H9 (cell line): ENCODE measurements at regions not wholly inside any gene's neighbourhood (a gene's known extent, or its start where the extent isn't known, plus 50 kb on each side); places are given as distances from the start of the nearest gene placed in this dataset.

Experiments used
- DNase-seq: peaks from one replicate; pipeline ENCODE4 v3.0.0-alpha.2; 2017
- H2AFZ ChIP-seq: one replicate; pipeline ENCODE4 v1.6.1; 2013; ENCODE audit warnings: mild to moderate bottlenecking, low read length, control low read depth, moderate library complexity
- H2AK5ac ChIP-seq: 2 replicates; pipeline ENCODE4 v1.6.1; 2013; ENCODE audit warnings: low read length, control low read depth, mixed read lengths; ENCODE audit not compliant: insufficient read length
- H2BK120ac ChIP-seq: one replicate; pipeline ENCODE4 v1.6.1; 2013; ENCODE audit warnings: low read depth, mild to moderate bottlenecking, low read length, control low read depth, inconsistent platforms; ENCODE audit not compliant: poor library complexity, severe bottlenecking
- H2BK12ac ChIP-seq: 2 replicates; pipeline ENCODE4 v1.6.1; 2013; ENCODE audit warnings: low read length, control low read depth, mixed read lengths, low read depth; ENCODE audit not compliant: insufficient read length
- H2BK15ac ChIP-seq: 2 replicates; pipeline ENCODE4 v1.6.1; 2013; ENCODE audit warnings: low read depth, low read length, control low read depth
- H2BK20ac ChIP-seq: one replicate; pipeline ENCODE4 v1.6.1; 2013; ENCODE audit warnings: low read depth, mild to moderate bottlenecking, low read length, control low read depth, inconsistent platforms; ENCODE audit not compliant: poor library complexity, severe bottlenecking
- H2BK5ac ChIP-seq: 2 replicates; pipeline ENCODE4 v1.6.1; 2013; ENCODE audit warnings: low read length, control low read depth, mixed read lengths; ENCODE audit not compliant: insufficient read length
- H3K14ac ChIP-seq: 2 replicates; pipeline ENCODE4 v1.6.1; 2013; ENCODE audit warnings: low read length, control low read depth; ENCODE audit not compliant: insufficient read depth
- H3K18ac ChIP-seq: 2 replicates; pipeline ENCODE4 v1.6.1; 2013; ENCODE audit warnings: low read depth, mild to moderate bottlenecking, mixed read lengths, low read length, control low read depth; ENCODE audit not compliant: insufficient read length
- H3K23ac ChIP-seq: 2 replicates; pipeline ENCODE4 v1.6.1; 2013; ENCODE audit warnings: low read length, control low read depth, mixed read lengths, low read depth; ENCODE audit not compliant: insufficient read length
- H3K23me2 ChIP-seq: 2 replicates; pipeline ENCODE4 v1.6.1; 2013; ENCODE audit warnings: low read depth, mild to moderate bottlenecking, mixed read lengths, low read length, control low read depth; ENCODE audit not compliant: insufficient read length, poor library complexity, severe bottlenecking
- H3K27ac ChIP-seq: 2 replicates; pipeline ENCODE4 v1.5.1; 2013; ENCODE audit warnings: low read length, control low read depth, mixed read lengths, low read depth; ENCODE audit not compliant: insufficient read length
- H3K27me3 ChIP-seq: 2 replicates; pipeline ENCODE4 v1.6.1; 2013; ENCODE audit warnings: low read length, control low read depth, inconsistent platforms; ENCODE audit not compliant: insufficient read depth
- H3K4ac ChIP-seq: 2 replicates; pipeline ENCODE4 v1.6.1; 2013; ENCODE audit warnings: low read depth, mild to moderate bottlenecking, control low read depth, inconsistent platforms, low read length, moderate library complexity
- H3K4me1 ChIP-seq: 2 replicates; pipeline ENCODE4 v1.6.1; 2013; ENCODE audit warnings: low read length, control low read depth, inconsistent platforms; ENCODE audit not compliant: insufficient read depth
- H3K4me2 ChIP-seq: 2 replicates; pipeline ENCODE4 v1.6.1; 2013; ENCODE audit warnings: low read length, control low read depth, mixed read lengths; ENCODE audit not compliant: insufficient read length, insufficient read depth
- H3K56ac ChIP-seq: 2 replicates; pipeline ENCODE4 v1.6.1; 2013; ENCODE audit warnings: low read depth, mild to moderate bottlenecking, mixed read lengths, low read length, control low read depth; ENCODE audit not compliant: insufficient read length
- H3K79me1 ChIP-seq: 2 replicates; pipeline ENCODE4 v1.6.1; 2013; ENCODE audit warnings: low read depth, mild to moderate bottlenecking, moderate library complexity, low read length, control low read depth, inconsistent platforms; ENCODE audit not compliant: insufficient read depth, poor library complexity, severe bottlenecking
- H3K79me2 ChIP-seq: 2 replicates; pipeline ENCODE4 v1.6.1; 2013; ENCODE audit warnings: low read length, control low read depth, inconsistent platforms; ENCODE audit not compliant: insufficient read depth
- H3K9ac ChIP-seq: 2 replicates; pipeline ENCODE4 v1.6.1; 2013; ENCODE audit warnings: low read length, control low read depth, mixed read lengths; ENCODE audit not compliant: insufficient read length; ENCODE audit errors: extremely low read depth
- H3K9me3 ChIP-seq: one replicate; pipeline ENCODE4 v1.6.1; 2013; ENCODE audit warnings: low read depth, low read length, inconsistent platforms; ENCODE audit not compliant: control insufficient read depth
- H3T11ph ChIP-seq: one replicate; pipeline ENCODE4 v1.6.1; 2013; ENCODE audit warnings: mild to moderate bottlenecking, low read length, control low read depth, inconsistent platforms
- H4K20me1 ChIP-seq: one replicate; pipeline ENCODE4 v1.6.1; 2013; ENCODE audit not compliant: control insufficient read depth, insufficient read length, insufficient read depth
- H4K5ac ChIP-seq: 2 replicates; pipeline ENCODE4 v1.6.1; 2013; ENCODE audit warnings: low read depth, mild to moderate bottlenecking, mixed read lengths, low read length, control low read depth; ENCODE audit not compliant: insufficient read length
- H4K8ac ChIP-seq: replicated peaks from 2 replicates; pipeline ENCODE4 v1.6.1; 2013; ENCODE audit warnings: low read length, control low read depth, mixed read lengths, low read depth; ENCODE audit not compliant: insufficient read length
- H4K91ac ChIP-seq: 2 replicates; pipeline ENCODE4 v1.6.1; 2013; ENCODE audit warnings: low read depth, mild to moderate bottlenecking, moderate library complexity, mixed read lengths, low read length, control low read depth; ENCODE audit not compliant: insufficient read length
- H3K27ac Mint-ChIP-seq, 3 experiments: 2 replicates in 2 of 3; 3 replicates in 1 of 3; pipeline ENCODE4 v1.8.0; 2020 to 2021; ENCODE audit warnings: mixed read lengths in 3 of 3, mild to moderate bottlenecking in 1 of 3, moderate library complexity in 1 of 3
- H3K27me3 Mint-ChIP-seq: 2 replicates; pipeline ENCODE4 v1.8.0; 2021; ENCODE audit warnings: low read depth, mild to moderate bottlenecking, moderate library complexity, mixed read lengths
- H3K36me3 Mint-ChIP-seq, 3 experiments: 2 replicates in 2 of 3; 3 replicates in 1 of 3; pipeline ENCODE4 v1.8.0; 2020 to 2021; ENCODE audit warnings: low read depth in 3 of 3, mixed read lengths in 3 of 3; ENCODE audit not compliant: insufficient read depth in 1 of 3
- H3K4me1 Mint-ChIP-seq, 2 experiments: 2 replicates each; pipeline ENCODE4 v1.8.0; 2020; ENCODE audit warnings: mixed read lengths in 2 of 2
- H3K4me3 Mint-ChIP-seq, 2 experiments: 2 replicates in 1 of 2; 3 replicates in 1 of 2; pipeline ENCODE4 v1.8.0; 2020 to 2021; ENCODE audit warnings: mild to moderate bottlenecking in 2 of 2, mixed read lengths in 2 of 2, moderate library complexity in 1 of 2
- H3K9me3 Mint-ChIP-seq, 2 experiments: 2 replicates in 1 of 2; 3 replicates in 1 of 2; pipeline ENCODE4 v1.8.0; 2020; ENCODE audit warnings: mild to moderate bottlenecking in 2 of 2, mixed read lengths in 2 of 2, moderate library complexity in 1 of 2
- CTCF ChIP-seq: fragments of 200-600 bp; sonication (generic); conservative IDR thresholded peaks from 3 replicates; pipeline ENCODE4 v1.8.0; 2021; ENCODE audit warnings: antibody characterized with exemption, mild to moderate bottlenecking
- WGBS: extraction: QIAGEN DNeasy Blood & Tissue Kit; methylation state at CpG from one replicate; pipeline ENCODE4 v1.1.7; 2013; ENCODE audit warnings: missing lambda C conversion rate, low lambda C conversion rate, mixed read lengths; ENCODE audit not compliant: insufficient read length; ENCODE audit errors: extremely low coverage; 5-methylcytosine and 5-hydroxymethylcytosine counted together

GRCh38 chr17:49914664-49915063, 54.3 kb upstream of the DLX4 start:
- Histone ChIP-seq H2BK120ac (no peak overlapping the region), H3K4me2 (no peak overlapping the region), H3K79me2 (no peaks in the 10 kb centered on the region), H3K27me3 (peaks cover 15% of the 10 kb centered on the region; the same call in 1 of the 2 replicates), H2BK20ac (no peak overlapping the region), H3K9me3 (no peaks in the 10 kb centered on the region), H3K56ac (no peak overlapping the region), H3K23me2 (peaks cover 5% of the 10 kb centered on the region), H3K27ac (no peak overlapping the region), H3K18ac (no peak overlapping the region), H2AK5ac (no peak overlapping the region), H3K4me1 (0 out of 2 replicates have a peak, but pooled peaks cover 4% of the 10 kb centered on the region), H3T11ph (no peak overlapping the region), H2BK12ac (no peak overlapping the region), H3K4ac (no peak overlapping the region), H4K91ac (no peak overlapping the region), H3K79me1 (no peaks in the 10 kb centered on the region), H2BK15ac (no peak overlapping the region), H4K20me1 (no peaks in the 10 kb centered on the region), H4K5ac (no peak overlapping the region), H3K9ac (no peak overlapping the region), H2BK5ac (no peak overlapping the region), H3K14ac (no peak overlapping the region), H3K23ac (no peak overlapping the region), H4K8ac (no peak overlapping the region), H2AFZ (no peak overlapping the region)
- TF ChIP-seq CTCF, result no peak
- Mint-ChIP-seq H3K27me3 (peaks cover 77% of the 10 kb centered on the region), H3K4me3 (no peak overlapping the region), H3K4me1 (peaks cover 36 to 62% of the 10 kb centered on the region in 2 experiments), H3K27ac (no peak overlapping the region), H3K9me3 (no peaks in the 10 kb centered on the region), H3K36me3 (no peaks in the 10 kb centered on the region)
- DNase-seq, result no peak
- no CpG with 5 or more reads among the region's 4 CpGs for WGBS
